HUES64 (cell line): ENCODE measurements at regions not wholly inside any gene's neighbourhood (a gene's known extent, or its start where the extent isn't known, plus 50 kb on each side); places are given as distances from the start of the nearest gene placed in this dataset.

Source experiments
- H3K27ac ChIP-seq: 2 replicates; pipeline ENCODE4 v1.7.0; 2013; ENCODE audit warnings: low read depth, low read length, inconsistent platforms
- H3K27me3 ChIP-seq: 2 replicates; pipeline ENCODE4 v1.6.1; 2013; ENCODE audit warnings: mild to moderate bottlenecking, low read length; ENCODE audit not compliant: insufficient read depth
- H3K36me3 ChIP-seq: 2 replicates; pipeline ENCODE4 v1.6.1; 2013; ENCODE audit warnings: mild to moderate bottlenecking, low read length; ENCODE audit not compliant: insufficient read depth
- H3K4me1 ChIP-seq: 2 replicates; pipeline ENCODE4 v1.6.1; 2013; ENCODE audit warnings: mild to moderate bottlenecking, low read length, moderate library complexity; ENCODE audit not compliant: insufficient read depth
- H3K4me3 ChIP-seq: 2 replicates; pipeline ENCODE4 v1.5.1; 2013; ENCODE audit warnings: mild to moderate bottlenecking, low read length, moderate library complexity
- H3K9ac ChIP-seq: 2 replicates; pipeline ENCODE4 v1.6.1; 2013; ENCODE audit warnings: mild to moderate bottlenecking, low read depth, low read length
- H3K9me3 ChIP-seq: 2 replicates; pipeline ENCODE4 v1.6.1; 2013; ENCODE audit warnings: low read depth, low read length; ENCODE audit not compliant: insufficient read depth
- WGBS: fragments of 150-250, 120-280 bp; methylation state at CpG from one replicate; pipeline ENCODE4 v1.1.7; 2013; ENCODE audit warnings: missing lambda C conversion rate; 5-methylcytosine and 5-hydroxymethylcytosine counted together

DNA sequence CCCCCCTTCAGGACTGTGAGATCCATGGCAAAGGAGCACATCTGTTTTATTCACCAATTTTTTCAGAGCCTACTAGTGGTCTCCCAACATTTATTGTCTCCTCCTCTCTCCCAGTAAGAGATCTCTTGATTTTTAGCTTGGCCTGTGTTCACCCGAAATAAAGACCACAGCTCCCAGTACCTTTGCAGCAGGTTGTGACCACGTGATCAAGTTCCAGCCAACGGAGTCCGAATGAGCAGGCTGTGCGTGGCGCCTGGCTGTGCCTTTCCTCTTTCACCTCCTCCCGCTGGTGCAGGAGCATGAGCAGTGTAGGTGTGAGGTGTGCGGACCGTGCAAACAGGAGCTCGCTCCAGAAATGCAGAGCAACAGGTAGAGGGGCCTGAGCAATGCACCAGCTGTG is 143.6 kb upstream of the GLI2 start:
- 85% methylated on average over 10 of the region's 10 CpGs for WGBS
- H3K9ac ChIP-seq = no peak overlapping the region
- H3K27me3 ChIP-seq = peaks cover 60% of the 10 kb centered on the region
- H3K4me1 ChIP-seq = peaks cover 15% of the 10 kb centered on the region
- H3K4me3 ChIP-seq = no peak overlapping the region
- H3K36me3 ChIP-seq = no peaks in the 10 kb centered on the region
- no peak overlapping the region for H3K27ac ChIP-seq
- no peaks in the 10 kb centered on the region for H3K9me3 ChIP-seq

- WGBS = 80% methylated on average over 9 of the region's 9 CpGs
- Histone ChIP-seq H3K4me3 (no peak overlapping the region), H3K27ac (no peak overlapping the region), H3K4me1 (peaks cover 9% of the 10 kb centered on the region), H3K27me3 (peaks cover 40% of the 10 kb centered on the region), H3K9me3 (no peaks in the 10 kb centered on the region), H3K9ac (no peak overlapping the region), H3K36me3 (no peaks in the 10 kb centered on the region)
Measured at GRCh38 chr2:120593921-120594686, 141.6 kb upstream of the GLI2 start.

DNA sequence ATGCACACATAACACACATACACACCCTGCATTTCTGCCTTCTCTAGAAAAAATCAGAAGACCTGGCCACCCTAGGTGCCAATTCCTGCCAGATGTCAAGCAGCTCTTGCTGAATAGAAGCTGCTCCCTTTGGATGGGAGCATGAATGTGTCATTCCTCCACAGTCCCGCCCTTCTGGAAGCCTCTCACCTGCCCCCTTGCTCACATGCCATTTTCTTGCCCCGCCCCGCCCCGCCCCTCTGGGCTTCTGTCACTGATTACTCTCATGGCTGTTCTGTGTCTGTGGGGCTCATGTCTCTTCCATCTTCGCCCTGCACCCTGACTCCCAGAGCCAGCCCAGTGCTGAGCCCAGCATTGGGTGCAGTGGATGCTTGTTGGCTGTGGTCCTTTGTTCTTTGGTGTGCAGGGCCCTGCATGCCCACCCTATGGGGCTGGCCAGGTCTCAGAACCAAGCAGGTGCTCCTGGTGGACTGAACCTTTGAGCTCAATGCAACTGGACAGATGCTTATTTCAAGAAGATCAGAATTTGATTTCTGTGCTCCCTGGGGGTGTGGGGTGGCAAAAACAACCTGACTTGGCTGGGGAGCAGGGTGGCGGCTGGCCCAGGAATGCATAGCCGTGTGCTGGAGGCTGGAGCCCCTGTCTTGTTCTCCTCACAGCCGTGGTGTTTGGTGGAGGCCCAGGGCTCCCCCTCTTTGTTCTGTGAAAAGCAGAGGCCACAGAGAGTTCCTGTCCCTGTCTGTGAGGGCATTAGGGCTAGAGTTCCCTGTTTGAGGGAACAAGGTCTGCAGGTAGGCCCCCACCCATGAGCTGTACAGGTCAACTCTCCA is 140.6 kb upstream of the GLI2 start:
- WGBS = 71% methylated on average over 8 of the region's 8 CpGs
- H3K4me3 ChIP-seq = no peak overlapping the region
- no peaks in the 10 kb centered on the region for H3K9me3 ChIP-seq
- H3K36me3 ChIP-seq = no peaks in the 10 kb centered on the region
- peaks cover 30% of the 10 kb centered on the region for H3K27me3 ChIP-seq
- no peak overlapping the region for H3K9ac ChIP-seq
- H3K27ac ChIP-seq = no peak overlapping the region
- H3K4me1 ChIP-seq = peaks cover 9% of the 10 kb centered on the region

DNA sequence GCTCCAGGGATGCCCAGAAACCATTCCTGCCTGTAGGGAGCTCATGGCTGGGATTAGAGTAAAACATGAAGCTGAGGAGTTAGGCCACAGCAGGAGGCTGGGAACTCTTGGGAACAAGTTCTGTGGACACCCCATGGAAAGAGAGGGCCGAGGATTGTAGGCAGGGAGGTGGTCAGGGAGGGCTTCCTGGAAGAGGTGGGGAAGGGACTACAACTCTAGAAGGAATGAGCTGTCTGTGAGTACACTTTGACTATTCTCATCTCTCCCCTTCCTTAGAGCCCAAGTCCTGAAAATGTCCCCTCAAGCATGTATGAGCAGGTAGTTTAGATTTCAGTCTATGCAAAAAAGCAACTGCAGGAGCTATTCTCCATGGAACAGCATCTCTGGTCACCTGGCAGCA is 139.9 kb upstream of the GLI2 start:
- Histone ChIP-seq H3K27ac (no peak overlapping the region), H3K9ac (no peak overlapping the region), H3K4me3 (no peak overlapping the region), H3K9me3 (no peaks in the 10 kb centered on the region), H3K36me3 (no peaks in the 10 kb centered on the region), H3K27me3 (peaks cover 25% of the 10 kb centered on the region), H3K4me1 (peaks cover 9% of the 10 kb centered on the region)
- WGBS = 61% methylated on average over 1 of the region's 1 CpG

DNA sequence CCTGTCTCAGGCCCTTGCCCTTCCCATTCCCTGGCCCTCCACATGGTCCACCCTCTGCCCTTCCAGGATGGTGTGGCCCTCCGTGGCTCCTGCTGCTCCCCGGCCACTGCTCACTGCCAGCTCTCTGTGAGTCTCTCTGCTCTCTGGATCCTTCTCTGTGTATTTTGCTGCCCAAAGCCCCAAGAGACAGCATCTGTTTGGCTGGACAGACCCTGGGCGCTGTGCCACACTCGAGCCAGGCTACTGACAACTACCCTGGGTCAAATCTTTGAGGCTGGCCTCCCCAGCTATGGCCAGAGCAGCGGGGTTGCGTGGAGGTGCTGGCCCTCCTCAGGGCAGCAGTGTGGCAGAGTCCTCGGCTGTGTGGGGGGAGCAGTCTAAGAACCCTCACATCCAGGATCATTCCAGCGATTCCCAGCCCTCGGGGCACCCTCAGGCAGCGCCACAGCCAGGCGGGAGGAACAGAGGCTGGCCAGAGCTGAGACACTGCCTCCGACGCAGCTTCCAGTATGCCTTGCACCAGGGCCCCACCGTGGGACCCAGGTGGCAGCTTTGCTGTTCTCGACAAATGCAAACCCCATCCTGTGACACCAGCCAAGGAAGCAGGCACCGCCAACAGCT is 139.4 kb upstream of the GLI2 start:
- Histone ChIP-seq H3K9ac (no peak overlapping the region), H3K27ac (no peak overlapping the region), H3K4me3 (no peak overlapping the region), H3K27me3 (peaks cover 20% of the 10 kb centered on the region), H3K4me1 (peaks cover 9% of the 10 kb centered on the region), H3K9me3 (no peaks in the 10 kb centered on the region), H3K36me3 (no peaks in the 10 kb centered on the region)
- WGBS = 91% methylated on average over 16 of the region's 16 CpGs

DNA sequence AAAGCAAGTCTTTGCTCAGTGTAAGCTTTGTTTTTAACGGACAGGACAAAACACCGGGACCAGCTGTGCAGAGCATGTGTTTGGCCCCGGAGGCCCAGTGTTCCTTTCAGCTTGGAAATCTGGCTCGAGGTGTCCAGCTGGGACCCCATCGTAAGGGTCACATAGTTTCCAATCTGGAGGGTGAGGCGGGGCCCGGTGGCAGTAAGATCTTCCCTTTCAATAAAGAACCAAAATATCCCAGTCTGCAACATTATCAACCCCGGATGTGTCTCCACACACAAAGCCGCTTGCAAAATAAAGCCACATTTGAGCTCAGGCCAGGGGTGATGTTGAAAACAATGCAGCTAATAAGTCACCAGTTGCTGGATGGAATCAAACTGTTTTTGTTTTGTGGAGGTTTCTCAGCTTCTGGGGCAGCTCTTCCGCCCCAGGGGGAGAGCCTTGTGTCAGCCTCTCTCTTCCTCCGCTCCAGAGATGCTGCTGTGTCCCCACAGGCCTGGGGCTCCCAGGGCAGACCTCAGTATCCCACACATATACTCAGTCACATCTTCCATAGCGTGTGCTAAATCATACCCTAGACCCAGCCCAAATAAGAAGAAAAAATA is 138.6 kb upstream of the GLI2 start:
- Histone ChIP-seq H3K4me1 (peaks cover 9% of the 10 kb centered on the region), H3K9me3 (no peaks in the 10 kb centered on the region), H3K27me3 (peaks cover 16% of the 10 kb centered on the region), H3K36me3 (no peaks in the 10 kb centered on the region), H3K9ac (no peak overlapping the region), H3K27ac (no peak overlapping the region), H3K4me3 (no peak overlapping the region)
- 88% methylated on average over 12 of the region's 12 CpGs for WGBS

DNA sequence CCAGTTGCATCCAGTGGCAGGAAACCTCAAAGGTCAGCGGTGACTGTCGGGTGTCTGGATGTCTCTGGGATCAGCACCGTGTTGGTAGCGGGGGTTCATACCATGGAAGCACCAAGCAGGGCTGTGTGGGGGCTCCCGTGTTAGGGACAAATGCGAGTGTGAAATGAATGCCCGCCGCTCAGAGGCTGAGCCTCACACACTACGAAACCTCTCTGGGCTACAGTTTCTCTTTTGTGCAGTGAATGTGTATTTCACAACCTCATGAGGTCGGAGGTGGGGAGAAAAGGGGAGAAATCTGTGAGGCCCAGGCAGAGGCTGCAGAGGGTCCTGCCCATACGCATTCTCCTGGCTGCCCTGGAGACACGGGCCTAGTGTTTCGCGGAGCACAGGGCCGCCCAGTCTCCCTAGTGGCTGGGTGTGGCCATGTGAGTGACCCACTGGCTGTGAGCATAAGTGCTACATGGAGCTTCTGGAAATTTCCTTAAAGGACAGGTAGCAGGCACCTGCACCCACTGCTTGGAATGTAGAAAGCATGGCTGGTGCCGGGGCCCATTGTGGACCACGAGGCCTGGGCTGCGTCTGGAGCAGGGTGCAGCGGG is 138.0 kb upstream of the GLI2 start:
- H3K9me3 ChIP-seq = no peaks in the 10 kb centered on the region
- peaks cover 16% of the 10 kb centered on the region; the same call in 1 of the 2 replicates for H3K27me3 ChIP-seq
- no peak overlapping the region for H3K27ac ChIP-seq

DNA sequence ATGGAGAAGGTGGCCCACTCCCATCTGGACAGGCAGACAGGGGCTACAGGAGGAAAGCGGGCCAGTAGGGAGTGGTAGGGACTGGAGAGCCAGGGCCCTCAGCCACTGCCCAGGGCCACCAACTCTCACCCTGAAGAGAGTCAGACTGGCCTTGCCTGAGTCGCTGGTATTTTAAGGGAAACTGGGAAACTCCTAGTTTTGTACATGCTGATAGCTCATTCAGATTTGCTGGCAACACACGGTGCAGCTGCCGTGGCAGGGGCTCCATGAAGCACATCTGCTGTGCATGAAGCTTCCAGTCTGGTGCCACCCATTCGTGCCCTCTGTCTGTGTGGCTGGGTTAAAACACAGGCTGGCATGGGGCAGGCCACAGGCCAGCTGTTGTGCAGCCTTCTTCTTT is 137.3 kb upstream of the GLI2 start:
- Histone ChIP-seq H3K9me3 (no peaks in the 10 kb centered on the region), H3K27ac (no peak overlapping the region), H3K36me3 (no peaks in the 10 kb centered on the region), H3K9ac (no peak overlapping the region), H3K4me1 (peaks cover 6% of the 10 kb centered on the region), H3K4me3 (no peak overlapping the region), H3K27me3 (peaks cover 16% of the 10 kb centered on the region; the same call in 1 of the 2 replicates)
- 95% methylated on average over 5 of the region's 5 CpGs for WGBS

More for the DNA sequence above, 138.0 kb upstream of the GLI2 start:
- peaks cover 9% of the 10 kb centered on the region for H3K4me1 ChIP-seq
- H3K4me3 ChIP-seq = no peak overlapping the region
- no peaks in the 10 kb centered on the region for H3K36me3 ChIP-seq
- whole genome bisulfite sequencing = 94% methylated on average over 19 of the region's 19 CpGs
- H3K9ac ChIP-seq = no peak overlapping the region

DNA sequence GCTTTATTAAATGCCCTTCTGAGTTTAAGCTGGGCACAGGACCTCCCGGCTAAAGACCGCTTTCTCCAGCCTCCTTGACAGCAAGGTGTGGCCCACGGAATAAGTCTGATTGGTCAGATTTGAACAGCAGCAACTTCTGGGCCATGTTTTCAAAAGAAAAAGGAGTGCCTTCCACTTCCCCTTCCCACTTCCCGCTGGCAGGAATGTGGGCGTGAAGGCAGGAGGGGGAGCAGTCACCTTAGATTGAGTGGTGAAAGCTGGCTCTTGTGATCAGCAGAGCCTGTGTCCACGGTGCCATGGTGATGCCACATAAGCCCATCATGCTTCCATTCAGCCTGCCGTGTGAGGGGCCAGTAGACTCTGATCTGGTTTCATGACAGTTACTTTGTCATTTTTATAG is 136.6 kb upstream of the GLI2 start:
- Histone ChIP-seq H3K27ac (no peak overlapping the region), H3K36me3 (no peaks in the 10 kb centered on the region), H3K4me1 (peaks cover 10% of the 10 kb centered on the region), H3K9ac (no peak overlapping the region), H3K9me3 (no peaks in the 10 kb centered on the region), H3K4me3 (no peak overlapping the region), H3K27me3 (peaks cover 12% of the 10 kb centered on the region; the same call in 1 of the 2 replicates)
- WGBS = 93% methylated on average over 7 of the region's 7 CpGs

GRCh38 chr2:120599656-120600055 is 136.0 kb upstream of the GLI2 start:
- H3K4me1 ChIP-seq = peaks cover 7% of the 10 kb centered on the region
- peaks cover 7% of the 10 kb centered on the region; the same call in 1 of the 2 replicates for H3K27me3 ChIP-seq
- H3K27ac ChIP-seq = no peak overlapping the region
- H3K4me3 ChIP-seq = no peak overlapping the region
- H3K9ac ChIP-seq = no peak overlapping the region
- H3K9me3 ChIP-seq = no peaks in the 10 kb centered on the region
- 93% methylated on average over 7 of the region's 7 CpGs for WGBS
- no peaks in the 10 kb centered on the region for H3K36me3 ChIP-seq
